ENCODE measurements at regions not wholly inside any gene's neighbourhood (a gene's known extent, or its start where the extent isn't known, plus 50 kb on each side); places are given as distances from the start of the nearest gene placed in this dataset.
"Not testable (repeated sequence)": the region's sequence is repeated elsewhere in the genome, so short reads cannot be mapped to it uniquely, and the experiment has no call there.

DNA sequence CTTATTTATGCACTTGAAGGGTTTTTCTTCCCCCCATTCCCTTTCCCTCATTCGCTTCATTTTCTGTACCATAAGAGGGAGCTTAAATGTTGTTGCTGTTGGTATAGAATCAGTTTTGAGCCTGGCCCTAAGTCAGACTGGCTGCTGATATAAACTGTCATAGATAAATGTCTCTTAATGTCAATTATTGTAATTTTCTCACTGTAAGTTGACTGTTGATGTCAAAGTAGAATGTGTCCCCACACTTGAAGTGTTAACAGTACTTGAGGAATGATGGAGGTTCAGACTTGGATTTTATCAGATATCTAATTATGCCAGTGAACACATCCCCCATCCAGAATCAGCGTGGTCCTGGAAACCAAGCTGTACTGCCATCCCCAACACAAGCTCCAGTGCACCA is 87.8 kb downstream of the PRR15 start:
- H3K9ac ChIP-seq (ENCODE audit: low read length) = no peak overlapping the region
- no peak overlapping the region for H2AFZ ChIP-seq (ENCODE audit: insufficient read depth, low read depth, low read length, poor library complexity, severe bottlenecking)
- Mint-ChIP-seq H3K27me3 (no peaks in the 10 kb centered on the region), H3K4me3 (no peak overlapping the region), H3K27ac (no peak overlapping the region), H3K9me3 (ENCODE audit: insufficient read depth) (no peaks in the 10 kb centered on the region), H3K4me1 (no peaks in the 10 kb centered on the region)
- H3K9me3 ChIP-seq (ENCODE audit: control extremely low read depth in 1 of 3, control insufficient read depth in 2 of 3, insufficient read depth in 1 of 3, low read length in 2 of 3) = peaks cover 0 to 5% (median 0%) of the 10 kb centered on the region in 3 donors
- H3K4me3 ChIP-seq (ENCODE audit: control extremely low read depth in 1 of 5, extremely low read depth in 1 of 5, insufficient read depth in 1 of 5, low read depth in 2 of 5, low read length in 4 of 5) = no peak overlapping the region
- intact Hi-C loops (cut with micrococcal nuclease) = no loop called here
- no peak for DNase-seq
- TF ChIP-seq EZH2 (IDR thresholded peaks at IDR 0.05; ENCODE audit: borderline replicate concordance, insufficient read depth, low read depth, low read length, poor library complexity, severe bottlenecking) = no peak
- TF ChIP-seq, protein P1, sequence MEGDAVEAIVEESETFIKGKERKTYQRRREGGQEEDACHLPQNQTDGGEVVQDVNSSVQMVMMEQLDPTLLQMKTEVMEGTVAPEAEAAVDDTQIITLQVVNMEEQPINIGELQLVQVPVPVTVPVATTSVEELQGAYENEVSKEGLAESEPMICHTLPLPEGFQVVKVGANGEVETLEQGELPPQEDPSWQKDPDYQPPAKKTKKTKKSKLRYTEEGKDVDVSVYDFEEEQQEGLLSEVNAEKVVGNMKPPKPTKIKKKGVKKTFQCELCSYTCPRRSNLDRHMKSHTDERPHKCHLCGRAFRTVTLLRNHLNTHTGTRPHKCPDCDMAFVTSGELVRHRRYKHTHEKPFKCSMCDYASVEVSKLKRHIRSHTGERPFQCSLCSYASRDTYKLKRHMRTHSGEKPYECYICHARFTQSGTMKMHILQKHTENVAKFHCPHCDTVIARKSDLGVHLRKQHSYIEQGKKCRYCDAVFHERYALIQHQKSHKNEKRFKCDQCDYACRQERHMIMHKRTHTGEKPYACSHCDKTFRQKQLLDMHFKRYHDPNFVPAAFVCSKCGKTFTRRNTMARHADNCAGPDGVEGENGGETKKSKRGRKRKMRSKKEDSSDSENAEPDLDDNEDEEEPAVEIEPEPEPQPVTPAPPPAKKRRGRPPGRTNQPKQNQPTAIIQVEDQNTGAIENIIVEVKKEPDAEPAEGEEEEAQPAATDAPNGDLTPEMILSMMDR (IDR thresholded peaks at IDR 0.05) = no peak
- H3K79me2 ChIP-seq (ENCODE audit: control insufficient read depth, insufficient read depth, low read length) = no peaks in the 10 kb centered on the region
- no peaks in the 10 kb centered on the region for H4K20me1 ChIP-seq (ENCODE audit: control insufficient read depth, insufficient read depth, low read length, poor library complexity, severe bottlenecking)
- H3K36me3 ChIP-seq (replicated peaks in 1 of 2; ENCODE audit: control extremely low read depth in 1 of 2, control insufficient read depth in 1 of 2, extremely low read depth in 1 of 2, insufficient read depth in 2 of 2, low read length in 1 of 2) = no peaks in the 10 kb centered on the region
- WGBS (ENCODE audit: insufficient coverage) = no CpG with 5 or more reads among the region's 2 CpGs
- no peak overlapping the region for H3K4me2 ChIP-seq (replicated peaks; ENCODE audit: low read depth, low read length, poor library complexity, severe bottlenecking)
- H3K4me1 ChIP-seq (ENCODE audit: control insufficient read depth in 2 of 2, insufficient read depth in 2 of 2, low read length in 2 of 2) = no peaks in the 10 kb centered on the region
- no peak overlapping the region for H3K27ac ChIP-seq (ENCODE audit: low read length in 2 of 2)
- no peaks in the 10 kb centered on the region for H3K27me3 ChIP-seq (replicated peaks in 1 of 4; ENCODE audit: control extremely low read depth in 1 of 4, control insufficient read depth in 3 of 4, insufficient read depth in 4 of 4, low read length in 3 of 4)
- ChIA-PET CTCF (interaction anchor here (0.6 kb wide), 1 partner anchor 741 kb away, joined by 3 read pairs; no protein-coding TSS in a partner anchor), POLR2A (no interaction called here)
- ATAC-seq (ENCODE audit: low read depth) = no peak

DNA sequence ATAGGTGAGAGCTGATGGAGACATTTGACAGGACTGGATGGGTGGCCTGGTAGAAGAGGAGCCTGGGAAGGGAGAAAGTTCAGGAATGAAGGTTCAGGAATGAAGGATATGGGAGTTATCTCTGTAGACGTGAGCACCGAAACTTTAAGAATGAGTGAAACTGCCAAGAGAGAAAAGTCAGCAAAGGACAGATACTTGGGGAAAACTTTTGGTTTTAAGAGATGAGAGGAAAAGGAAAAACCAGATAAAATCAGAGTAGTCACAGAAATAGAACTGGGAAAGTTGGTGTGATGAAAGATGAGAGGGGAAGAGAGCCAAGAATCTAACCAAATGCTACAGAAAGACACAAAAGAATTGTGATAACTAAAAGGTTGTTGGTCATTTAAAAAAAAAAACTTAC is 88.9 kb downstream of the PRR15 start:
- H3K79me2 ChIP-seq (ENCODE audit: control insufficient read depth, insufficient read depth, low read length) = no peaks in the 10 kb centered on the region
- no peak for DNase-seq
- H3K27me3 Mint-ChIP-seq = no peaks in the 10 kb centered on the region
- H3K9me3 ChIP-seq (ENCODE audit: control extremely low read depth in 1 of 3, control insufficient read depth in 2 of 3, insufficient read depth in 1 of 3, low read length in 2 of 3) = peaks cover 0 to 5% (median 0%) of the 10 kb centered on the region in 3 donors
- H3K9me3 Mint-ChIP-seq (ENCODE audit: insufficient read depth) = no peaks in the 10 kb centered on the region
- WGBS (ENCODE audit: insufficient coverage) = 92% methylated on average over 2 of the region's 2 CpGs
- POLR2A ChIA-PET = no interaction called here
- no peaks in the 10 kb centered on the region for H3K4me1 ChIP-seq (ENCODE audit: control insufficient read depth in 2 of 2, insufficient read depth in 2 of 2, low read length in 2 of 2)
- no peak overlapping the region for H3K4me2 ChIP-seq (replicated peaks; ENCODE audit: low read depth, low read length, poor library complexity, severe bottlenecking)
- H2AFZ ChIP-seq (ENCODE audit: insufficient read depth, low read depth, low read length, poor library complexity, severe bottlenecking) = no peak overlapping the region
- no peak for TF ChIP-seq EZH2 (IDR thresholded peaks at IDR 0.05; ENCODE audit: borderline replicate concordance, insufficient read depth, low read depth, low read length, poor library complexity, severe bottlenecking)
- TF ChIP-seq, protein P1 (IDR thresholded peaks at IDR 0.05) = no peak
- H3K4me3 ChIP-seq (ENCODE audit: control extremely low read depth in 1 of 5, extremely low read depth in 1 of 5, insufficient read depth in 1 of 5, low read depth in 2 of 5, low read length in 4 of 5) = no peak overlapping the region
- CTCF ChIA-PET = no interaction called here
- H3K27me3 ChIP-seq (replicated peaks in 1 of 4; ENCODE audit: control extremely low read depth in 1 of 4, control insufficient read depth in 3 of 4, insufficient read depth in 4 of 4, low read length in 3 of 4) = no peaks in the 10 kb centered on the region
- no peak overlapping the region for H3K9ac ChIP-seq (ENCODE audit: low read length)
- H3K4me1 Mint-ChIP-seq = no peaks in the 10 kb centered on the region
- H3K36me3 ChIP-seq (replicated peaks in 1 of 2; ENCODE audit: control extremely low read depth in 1 of 2, control insufficient read depth in 1 of 2, extremely low read depth in 1 of 2, insufficient read depth in 2 of 2, low read length in 1 of 2) = no peaks in the 10 kb centered on the region
- no peak overlapping the region for H3K27ac Mint-ChIP-seq
- no peak overlapping the region for H3K27ac ChIP-seq (ENCODE audit: low read length in 2 of 2)
- H3K4me3 Mint-ChIP-seq = no peak overlapping the region
- no peaks in the 10 kb centered on the region for H4K20me1 ChIP-seq (ENCODE audit: control insufficient read depth, insufficient read depth, low read length, poor library complexity, severe bottlenecking)
- ATAC-seq (ENCODE audit: low read depth) = no peak
- intact Hi-C loops (cut with micrococcal nuclease) = no loop called here

DNA sequence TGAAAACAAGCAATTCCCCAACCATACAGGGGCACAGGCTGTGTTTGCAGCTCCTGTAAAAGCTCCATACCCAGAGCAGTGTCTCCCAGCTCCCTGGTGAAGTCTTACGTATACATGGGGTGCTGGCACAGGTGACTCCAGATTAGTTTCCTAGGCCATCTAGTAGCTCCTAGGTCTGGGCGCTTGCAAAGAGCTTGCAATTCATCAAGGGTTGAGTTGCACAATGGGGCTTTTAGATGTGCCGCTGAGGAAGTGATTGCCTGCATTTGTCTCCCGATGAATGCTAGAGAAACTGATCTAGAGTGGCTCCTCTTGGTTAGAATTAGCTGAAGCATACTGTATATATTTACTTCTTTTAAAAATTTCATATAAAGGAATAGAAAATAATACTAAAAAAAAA is 90.7 kb downstream of the PRR15 start:
- H3K9me3 Mint-ChIP-seq (ENCODE audit: insufficient read depth); H3K4me2 ChIP-seq (replicated peaks; ENCODE audit: low read depth, low read length, poor library complexity, severe bottlenecking); H3K9ac ChIP-seq (ENCODE audit: low read length); DNase-seq; H3K36me3 ChIP-seq (replicated peaks in 1 of 2; ENCODE audit: control extremely low read depth in 1 of 2, control insufficient read depth in 1 of 2, extremely low read depth in 1 of 2, insufficient read depth in 2 of 2, low read length in 1 of 2); H3K4me3 Mint-ChIP-seq; H2AFZ ChIP-seq (ENCODE audit: insufficient read depth, low read depth, low read length, poor library complexity, severe bottlenecking); POLR2A ChIA-PET; H3K4me3 ChIP-seq (ENCODE audit: control extremely low read depth in 1 of 5, extremely low read depth in 1 of 5, insufficient read depth in 1 of 5, low read depth in 2 of 5, low read length in 4 of 5); H3K79me2 ChIP-seq (ENCODE audit: control insufficient read depth, insufficient read depth, low read length); H4K20me1 ChIP-seq (ENCODE audit: control insufficient read depth, insufficient read depth, low read length, poor library complexity, severe bottlenecking); intact Hi-C loops (cut with micrococcal nuclease); CTCF ChIA-PET; ATAC-seq (ENCODE audit: low read depth); H3K4me1 Mint-ChIP-seq; H3K27ac ChIP-seq (ENCODE audit: low read length in 2 of 2); H3K27ac Mint-ChIP-seq; H3K27me3 Mint-ChIP-seq; H3K27me3 ChIP-seq (replicated peaks in 1 of 4; ENCODE audit: control extremely low read depth in 1 of 4, control insufficient read depth in 3 of 4, insufficient read depth in 4 of 4, low read length in 3 of 4); H3K9me3 ChIP-seq (ENCODE audit: control extremely low read depth in 1 of 3, control insufficient read depth in 2 of 3, insufficient read depth in 1 of 3, low read length in 2 of 3); H3K4me1 ChIP-seq (ENCODE audit: control insufficient read depth in 2 of 2, insufficient read depth in 2 of 2, low read length in 2 of 2): not testable (repeated sequence)
- 100% methylated on average over 2 of the region's 4 CpGs for WGBS (ENCODE audit: insufficient coverage)
